ENCODE measurements at regions not wholly inside any gene's neighbourhood (a gene's known extent, or its start where the extent isn't known, plus 50 kb on each side); places are given as distances from the start of the nearest gene placed in this dataset.
"Not testable (repeated sequence)": the region's sequence is repeated elsewhere in the genome, so short reads cannot be mapped to it uniquely, and the experiment has no call there.

DNA sequence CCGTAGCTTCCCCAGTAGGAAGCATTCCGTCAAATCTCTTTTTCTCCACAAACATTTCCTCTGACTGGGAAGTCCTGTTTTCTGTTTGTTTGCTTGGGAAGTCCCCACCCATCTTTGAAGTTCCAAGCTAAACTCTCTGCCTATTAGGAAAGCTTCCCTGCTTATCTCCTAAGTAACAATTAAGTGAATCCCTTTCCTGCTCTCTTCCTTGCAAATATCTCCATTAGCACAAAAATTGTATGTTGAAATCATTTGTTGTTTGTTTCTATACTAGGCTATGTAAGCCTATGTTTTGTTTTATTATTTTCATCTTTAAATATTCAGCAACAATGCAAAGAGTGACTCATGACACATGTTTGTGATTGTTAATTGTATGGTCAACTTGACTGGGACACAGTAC lies 812.6 kb upstream of the LRATD1 start:
- H3K79me2 ChIP-seq: no peaks in the 10 kb centered on the region
- H3K9ac ChIP-seq: no peak overlapping the region
- no peaks in the 10 kb centered on the region for H3K9me3 ChIP-seq (ENCODE audit: control insufficient read depth, low read length)
- H3K27ac ChIP-seq: no peak overlapping the region
- TF ChIP-seq, protein P1, sequence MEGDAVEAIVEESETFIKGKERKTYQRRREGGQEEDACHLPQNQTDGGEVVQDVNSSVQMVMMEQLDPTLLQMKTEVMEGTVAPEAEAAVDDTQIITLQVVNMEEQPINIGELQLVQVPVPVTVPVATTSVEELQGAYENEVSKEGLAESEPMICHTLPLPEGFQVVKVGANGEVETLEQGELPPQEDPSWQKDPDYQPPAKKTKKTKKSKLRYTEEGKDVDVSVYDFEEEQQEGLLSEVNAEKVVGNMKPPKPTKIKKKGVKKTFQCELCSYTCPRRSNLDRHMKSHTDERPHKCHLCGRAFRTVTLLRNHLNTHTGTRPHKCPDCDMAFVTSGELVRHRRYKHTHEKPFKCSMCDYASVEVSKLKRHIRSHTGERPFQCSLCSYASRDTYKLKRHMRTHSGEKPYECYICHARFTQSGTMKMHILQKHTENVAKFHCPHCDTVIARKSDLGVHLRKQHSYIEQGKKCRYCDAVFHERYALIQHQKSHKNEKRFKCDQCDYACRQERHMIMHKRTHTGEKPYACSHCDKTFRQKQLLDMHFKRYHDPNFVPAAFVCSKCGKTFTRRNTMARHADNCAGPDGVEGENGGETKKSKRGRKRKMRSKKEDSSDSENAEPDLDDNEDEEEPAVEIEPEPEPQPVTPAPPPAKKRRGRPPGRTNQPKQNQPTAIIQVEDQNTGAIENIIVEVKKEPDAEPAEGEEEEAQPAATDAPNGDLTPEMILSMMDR (IDR thresholded peaks at IDR 0.05): no peak
- no peaks in the 10 kb centered on the region for H3K36me3 ChIP-seq (ENCODE audit: control insufficient read depth, insufficient read depth, low read length)
- no peak overlapping the region for H2AFZ ChIP-seq
- H3K4me1 ChIP-seq: no peaks in the 10 kb centered on the region
- H3K4me3 ChIP-seq (ENCODE audit: low read depth, low read length): no peak overlapping the region
- no peaks in the 10 kb centered on the region for H3K27me3 ChIP-seq (ENCODE audit: control insufficient read depth, insufficient read depth, low read length)
- H3K4me2 ChIP-seq (ENCODE audit: low read length): no peak overlapping the region

DNA sequence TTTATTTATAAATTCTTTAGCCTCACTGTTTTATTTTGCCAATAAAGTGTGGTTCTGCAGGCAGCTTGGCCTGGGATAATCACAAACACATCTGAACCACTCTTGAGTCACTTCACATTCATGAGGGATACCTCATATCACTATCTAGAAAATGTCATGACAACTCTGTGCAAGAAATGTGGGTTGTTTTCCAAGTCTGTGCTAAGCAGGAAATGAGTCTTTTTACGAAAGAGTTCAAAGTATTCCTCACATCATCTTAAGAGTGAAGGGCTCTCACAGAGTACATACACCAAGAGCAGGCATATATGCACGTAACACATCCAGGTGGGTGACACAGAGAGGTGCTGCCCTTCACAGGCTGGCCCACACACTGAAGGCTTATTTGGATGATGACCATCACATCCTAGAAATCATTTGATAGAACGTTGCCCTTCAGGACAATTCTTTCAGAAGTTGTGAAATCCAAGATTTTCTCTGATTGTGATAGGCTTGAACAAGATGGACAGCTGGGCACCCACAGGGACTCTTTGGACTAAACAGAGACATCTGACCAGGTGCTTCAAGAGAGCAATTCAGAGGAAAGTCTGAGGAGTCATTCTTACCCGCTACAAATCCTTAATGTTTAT lies 811.1 kb upstream of the LRATD1 start:
- no peak overlapping the region for H3K4me3 ChIP-seq (ENCODE audit: low read depth, low read length)
- no peak overlapping the region for H3K27ac ChIP-seq
- H2AFZ ChIP-seq: no peak overlapping the region
- H3K9me3 ChIP-seq (ENCODE audit: control insufficient read depth, low read length): no peaks in the 10 kb centered on the region
- no peaks in the 10 kb centered on the region for H3K36me3 ChIP-seq (ENCODE audit: control insufficient read depth, insufficient read depth, low read length)
- no peak overlapping the region for H3K9ac ChIP-seq
- H3K27me3 ChIP-seq (ENCODE audit: control insufficient read depth, insufficient read depth, low read length): no peaks in the 10 kb centered on the region
- no peaks in the 10 kb centered on the region for H3K4me1 ChIP-seq
- no peak overlapping the region for H3K4me2 ChIP-seq (ENCODE audit: low read length)
- TF ChIP-seq, protein P1 (IDR thresholded peaks at IDR 0.05): no peak
- H3K79me2 ChIP-seq: no peaks in the 10 kb centered on the region

DNA sequence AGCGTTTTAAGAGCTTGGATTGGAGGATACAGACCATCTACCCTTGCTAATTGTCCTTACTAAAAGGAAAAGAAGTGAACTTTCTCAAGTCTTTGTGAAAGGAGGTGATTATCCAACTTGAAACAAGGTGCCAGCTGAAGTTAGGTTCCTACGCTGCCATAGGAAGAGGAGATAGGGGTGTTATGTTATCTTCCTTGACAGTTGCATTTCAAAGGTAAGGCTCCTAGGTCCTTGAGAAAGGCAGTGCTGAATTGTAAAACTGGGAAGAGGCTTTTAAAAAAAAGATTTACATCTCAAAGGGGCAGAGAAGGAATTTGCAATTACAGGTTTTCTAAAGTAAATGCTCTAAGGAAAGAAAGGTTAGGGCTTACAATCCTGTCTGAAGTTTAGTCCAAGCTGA lies 810.2 kb upstream of the LRATD1 start:
- Histone ChIP-seq H3K9me3 (ENCODE audit: control insufficient read depth, low read length) (no peaks in the 10 kb centered on the region), H3K9ac (no peak overlapping the region), H3K4me3 (ENCODE audit: low read depth, low read length) (no peak overlapping the region), H3K79me2 (no peaks in the 10 kb centered on the region), H3K27ac (no peak overlapping the region), H3K27me3 (ENCODE audit: control insufficient read depth, insufficient read depth, low read length) (no peaks in the 10 kb centered on the region), H3K4me1 (no peaks in the 10 kb centered on the region), H3K36me3 (ENCODE audit: control insufficient read depth, insufficient read depth, low read length) (no peaks in the 10 kb centered on the region), H3K4me2 (ENCODE audit: low read length) (no peak overlapping the region), H2AFZ (no peak overlapping the region)
- TF ChIP-seq, protein P1 (IDR thresholded peaks at IDR 0.05): no peak

DNA sequence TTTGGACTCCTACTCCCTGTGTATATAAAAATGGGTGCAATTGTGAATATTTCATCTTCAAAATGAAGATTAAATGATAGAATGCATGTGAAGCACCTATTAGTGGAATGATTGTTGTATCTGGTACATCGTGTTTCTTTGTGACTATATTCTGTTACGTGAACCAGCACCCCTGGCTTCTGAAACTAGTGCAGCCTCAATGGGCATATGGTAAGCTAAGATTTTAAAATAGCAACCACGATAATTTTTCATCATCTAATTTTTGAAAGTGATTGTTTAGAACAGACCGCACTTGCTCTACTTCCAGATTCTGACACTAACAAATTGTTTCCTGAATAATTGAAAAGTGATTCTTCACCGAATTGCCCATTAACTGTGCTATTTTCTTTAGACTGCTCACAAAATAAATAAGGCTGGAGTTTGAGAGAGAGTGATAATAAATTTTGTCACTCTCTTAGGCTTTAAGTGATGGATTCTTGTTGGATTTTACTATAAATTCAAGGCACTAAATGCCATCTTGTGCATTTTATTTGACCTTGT lies 806.1 kb upstream of the LRATD1 start:
- TF ChIP-seq, protein P1 (IDR thresholded peaks at IDR 0.05): no peak
- H3K27ac ChIP-seq: no peak overlapping the region

DNA sequence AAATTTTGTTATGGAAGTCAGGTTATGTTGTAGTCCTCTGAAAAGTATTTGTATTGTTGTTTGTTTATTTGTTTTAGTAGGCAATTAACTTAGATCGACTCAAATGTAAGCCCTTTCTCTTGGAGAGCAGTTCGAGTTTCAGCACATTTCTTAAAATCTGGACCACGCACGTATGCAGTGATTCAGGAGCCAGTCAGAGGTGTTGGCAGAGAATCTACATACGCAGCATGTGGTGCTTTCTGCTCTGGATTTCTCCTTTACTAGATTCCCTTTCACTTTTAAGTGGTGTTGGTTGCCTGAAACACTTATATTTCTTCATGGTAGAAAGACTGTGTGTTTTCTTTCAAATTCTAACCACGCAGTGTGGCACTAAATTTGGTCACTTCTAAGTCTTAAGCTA lies 773.9 kb upstream of the LRATD1 start:
- no peaks in the 10 kb centered on the region for H3K79me2 ChIP-seq
- no peaks in the 10 kb centered on the region for H3K36me3 ChIP-seq (ENCODE audit: control insufficient read depth, insufficient read depth, low read length)
- no peak overlapping the region for H3K4me2 ChIP-seq (ENCODE audit: low read length)
- TF ChIP-seq, protein P1 (IDR thresholded peaks at IDR 0.05): no peak
- no peak overlapping the region for H2AFZ ChIP-seq
- H3K4me3 ChIP-seq (ENCODE audit: low read depth, low read length): no peak overlapping the region
- no peaks in the 10 kb centered on the region for H3K4me1 ChIP-seq
- H3K27ac ChIP-seq: no peak overlapping the region
- H3K9me3 ChIP-seq (ENCODE audit: control insufficient read depth, low read length): no peaks in the 10 kb centered on the region
- H3K9ac ChIP-seq: no peak overlapping the region
- no peaks in the 10 kb centered on the region for H3K27me3 ChIP-seq (ENCODE audit: control insufficient read depth, insufficient read depth, low read length)

More for the DNA sequence above, 806.1 kb upstream of the LRATD1 start:
- Histone ChIP-seq H3K4me1 (no peaks in the 10 kb centered on the region), H2AFZ (no peak overlapping the region), H3K4me3 (ENCODE audit: low read depth, low read length) (no peak overlapping the region), H3K79me2 (no peaks in the 10 kb centered on the region), H3K9me3 (ENCODE audit: control insufficient read depth, low read length) (no peaks in the 10 kb centered on the region), H3K4me2 (ENCODE audit: low read length) (no peak overlapping the region), H3K9ac (no peak overlapping the region), H3K27me3 (ENCODE audit: control insufficient read depth, insufficient read depth, low read length) (no peaks in the 10 kb centered on the region), H3K36me3 (ENCODE audit: control insufficient read depth, insufficient read depth, low read length) (no peaks in the 10 kb centered on the region)

DNA sequence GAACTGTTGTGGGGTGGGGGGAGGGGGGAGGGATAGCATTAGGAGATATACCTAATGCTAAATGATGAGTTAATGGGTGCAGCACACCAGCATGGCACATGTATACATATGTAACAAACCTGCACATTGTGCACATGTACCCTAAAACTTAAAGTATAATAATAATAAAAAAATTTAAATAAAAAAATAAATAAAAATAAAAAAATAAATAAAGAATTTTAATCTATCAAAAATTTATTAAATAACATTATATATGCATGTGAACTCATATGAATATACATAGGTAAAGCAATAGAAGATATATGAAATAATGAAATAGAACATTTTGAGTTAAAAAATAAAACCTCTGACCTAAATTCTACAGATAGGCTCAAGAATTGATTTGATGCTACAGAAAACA lies 764.2 kb upstream of the LRATD1 start:
- not testable (repeated sequence) for H3K4me3 ChIP-seq (ENCODE audit: low read depth, low read length)

More for the DNA sequence above, 764.2 kb upstream of the LRATD1 start:
- H3K4me1 ChIP-seq; H3K9me3 ChIP-seq (ENCODE audit: control insufficient read depth, low read length); H2AFZ ChIP-seq; H3K36me3 ChIP-seq (ENCODE audit: control insufficient read depth, insufficient read depth, low read length); H3K9ac ChIP-seq; H3K79me2 ChIP-seq; H3K4me2 ChIP-seq (ENCODE audit: low read length); H3K27me3 ChIP-seq (ENCODE audit: control insufficient read depth, insufficient read depth, low read length); H3K27ac ChIP-seq: not testable (repeated sequence)

All from parathyroid adenoma (tissue), 2 donors.